DMS53 treated with DMSO at 0.1 percent for 48 hours (cell line): ENCODE measurements at regions not wholly inside any gene's neighbourhood (a gene's known extent, or its start where the extent isn't known, plus 50 kb on each side); places are given as distances from the start of the nearest gene placed in this dataset.
"Not testable (repeated sequence)": the region's sequence is repeated elsewhere in the genome, so short reads cannot be mapped to it uniquely, and the experiment has no call there.

Experiments used
- DNase-seq: peaks from one replicate; lab custom pipeline; 2025; ENCODE audit not compliant: unreplicated experiment; lab: John Stamatoyannopoulos, UW

- DNase-seq: peak; percentile 18
These were observed 82.4 kb downstream of the ARL6IP4 start for GRCh38 chr12:123062681-123063486.

- no peak for DNase-seq
These were observed 81.1 kb downstream of the ARL6IP4 start for GRCh38 chr12:123061441-123062205.

GRCh38 chr12:123059500-123059899 is 79.0 kb downstream of the ARL6IP4 start:
- no peak for DNase-seq

- peak; percentile 2 for DNase-seq
These were observed 78.5 kb downstream of the ARL6IP4 start for GRCh38 chr12:123058980-123059379.

GRCh38 chr12:123058481-123058880 is 78.0 kb downstream of the ARL6IP4 start:
- peak; percentile 73 for DNase-seq

- no peak for DNase-seq
These were observed 77.2 kb downstream of the ARL6IP4 start for GRCh38 chr12:123057513-123058265.

- no peak for DNase-seq
These were observed 76.2 kb downstream of the ARL6IP4 start for GRCh38 chr12:123056709-123057108.

- DNase-seq: no peak
These were observed 75.6 kb downstream of the ARL6IP4 start for GRCh38 chr12:123056053-123056452.

- no peak for DNase-seq
These were observed 74.8 kb downstream of the ARL6IP4 start for GRCh38 chr12:123055281-123055766.

- DNase-seq: no peak
These were observed 73.9 kb downstream of the ARL6IP4 start for GRCh38 chr12:123054371-123054770.

GRCh38 chr12:123051556-123051955 is 71.1 kb downstream of the ARL6IP4 start:
- no peak for DNase-seq

- no peak for DNase-seq
These were observed 70.4 kb downstream of the ARL6IP4 start for GRCh38 chr12:123050913-123051312.

- DNase-seq: no peak
These were observed 69.9 kb downstream of the ARL6IP4 start for GRCh38 chr12:123050331-123050831.

GRCh38 chr12:123049398-123050240 is 69.1 kb downstream of the ARL6IP4 start:
- DNase-seq: no peak

GRCh38 chr12:123047892-123048291 is 67.4 kb downstream of the ARL6IP4 start:
- not testable (repeated sequence) for DNase-seq

GRCh38 chr12:123047289-123047688 is 66.8 kb downstream of the ARL6IP4 start:
- DNase-seq: no peak

- DNase-seq: no peak
These were observed 66.0 kb downstream of the ARL6IP4 start for GRCh38 chr12:123046431-123046830.

GRCh38 chr12:123045678-123046077 is 65.2 kb downstream of the ARL6IP4 start:
- DNase-seq: no peak

- no peak for DNase-seq
These were observed 63.9 kb downstream of the ARL6IP4 start for GRCh38 chr12:123044351-123044750.

- peak; percentile 38 for DNase-seq
These were observed 63.1 kb downstream of the ARL6IP4 start for GRCh38 chr12:123043536-123044001.
